ENCODE measurements at regions not wholly inside any gene's neighbourhood (a gene's known extent, or its start where the extent isn't known, plus 50 kb on each side); places are given as distances from the start of the nearest gene placed in this dataset.
"Not testable (repeated sequence)": the region's sequence is repeated elsewhere in the genome, so short reads cannot be mapped to it uniquely, and the experiment has no call there.

DNA sequence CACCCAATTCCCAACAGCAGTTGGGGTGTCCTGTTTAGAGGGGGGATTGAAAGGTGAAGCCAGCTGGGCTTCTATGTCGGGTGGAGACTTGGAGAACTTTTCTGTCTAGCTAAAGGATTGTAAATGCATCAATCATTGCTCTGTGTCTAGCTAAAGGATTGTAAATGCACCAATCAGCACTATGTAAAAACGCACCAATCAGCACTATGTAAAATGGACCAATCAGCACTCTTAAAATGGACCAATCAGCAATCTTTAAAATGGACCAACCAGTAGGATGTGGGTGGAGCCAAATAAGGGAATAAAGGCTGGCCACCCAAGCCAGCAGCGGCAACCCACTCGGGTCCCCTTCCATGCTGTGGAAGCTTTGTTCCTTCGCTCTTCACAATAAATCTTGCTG, 1518.6 kb upstream of the RAG2 start:
- DNase-seq: not testable (repeated sequence)

- DNase-seq: not testable (repeated sequence)
Observed at GRCh38 chr11:38115381-38115780, 1517.3 kb upstream of the RAG2 start.

DNA sequence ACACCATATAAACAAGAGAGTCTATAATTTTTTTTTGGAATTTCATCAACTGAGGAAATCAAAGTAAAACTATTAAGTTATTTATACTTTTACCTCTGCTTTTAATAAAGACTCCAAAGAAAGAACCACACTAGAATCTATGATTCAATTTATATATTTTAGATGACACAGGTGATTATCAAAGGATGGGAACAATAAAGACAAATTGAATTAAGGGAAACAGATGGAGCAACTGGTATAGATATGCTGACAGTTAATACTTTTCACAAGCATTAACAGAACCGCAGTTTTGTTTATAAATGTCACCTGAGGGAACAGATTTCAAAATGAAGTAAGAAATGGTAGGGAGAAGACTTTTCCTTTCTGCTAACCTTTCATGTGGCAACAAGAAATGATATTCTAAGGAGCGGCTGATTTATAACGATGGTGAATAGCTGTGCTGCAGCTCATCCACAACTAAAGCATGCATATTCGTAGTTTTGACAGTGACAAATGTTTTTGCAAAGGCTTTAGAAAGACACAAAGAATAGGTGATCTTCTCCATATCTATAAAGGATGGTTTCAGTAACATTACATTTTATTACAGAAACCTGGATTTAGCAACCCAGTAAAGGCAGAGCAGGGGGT, 1502.9 kb upstream of the RAG2 start:
- no peak for DNase-seq

DNA sequence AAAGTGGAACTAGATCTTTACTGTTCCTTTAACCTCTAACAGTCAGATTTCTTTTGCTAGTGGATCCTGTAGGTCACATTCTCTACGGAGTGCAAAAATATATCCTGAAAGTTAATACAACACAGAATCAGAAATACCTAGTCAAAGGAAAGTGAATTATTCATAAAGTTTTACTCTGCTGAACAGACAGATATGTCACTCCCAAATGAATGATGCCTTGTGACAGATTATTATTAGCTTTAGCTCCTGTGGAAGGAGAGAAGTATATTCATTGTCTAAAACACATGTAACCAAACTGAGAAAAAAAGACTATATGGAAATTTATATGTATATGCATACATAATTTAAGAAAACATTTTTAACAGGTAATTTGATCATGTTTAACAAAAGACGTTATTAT, 1497.2 kb upstream of the RAG2 start:
- DNase-seq: no peak

DNA sequence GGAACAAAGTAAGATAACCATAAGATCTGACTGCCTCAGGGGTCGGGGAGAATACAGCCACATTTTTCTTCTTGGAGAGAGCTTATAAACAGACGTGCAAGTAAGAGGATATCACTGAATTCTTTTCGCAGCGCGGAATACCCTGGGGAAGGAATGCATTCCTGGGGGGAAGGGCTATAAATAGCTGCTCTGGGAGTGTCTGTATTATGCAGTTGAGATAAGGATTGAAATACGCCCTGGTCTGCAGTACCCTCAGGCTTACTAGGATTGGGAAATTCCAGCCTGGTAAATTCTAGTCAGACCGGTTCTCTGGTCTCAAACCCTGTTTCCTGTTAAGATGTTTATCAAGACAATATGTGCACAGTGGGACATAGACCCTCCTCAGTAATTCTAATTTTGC, 1491.7 kb upstream of the RAG2 start:
- no peak for DNase-seq

GRCh38 chr11:38060920-38061319, 1462.9 kb upstream of the RAG2 start:
- no peak for DNase-seq

DNA sequence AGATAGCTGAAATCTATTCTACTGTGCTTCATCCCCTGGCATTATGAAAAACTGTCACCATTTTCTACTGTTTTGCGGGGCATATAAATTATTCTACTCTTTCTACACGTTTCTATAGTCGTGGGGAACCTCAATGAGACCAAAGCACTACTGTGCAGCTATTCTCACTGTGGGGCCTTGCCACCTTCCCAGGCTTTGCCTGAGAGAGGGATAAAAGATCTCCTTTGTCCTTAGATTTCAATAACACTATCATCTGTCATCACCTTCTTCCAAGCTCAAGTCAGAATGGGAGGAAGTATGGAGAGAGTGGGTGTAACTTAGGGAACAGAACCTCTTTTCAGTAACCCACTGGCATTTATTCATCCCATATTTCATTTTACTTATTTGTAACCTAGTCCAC, 1462.1 kb upstream of the RAG2 start:
- DNase-seq: no peak

- DNase-seq: no peak
Observed at GRCh38 chr11:38046571-38047135, 1448.6 kb upstream of the RAG2 start.

DNA sequence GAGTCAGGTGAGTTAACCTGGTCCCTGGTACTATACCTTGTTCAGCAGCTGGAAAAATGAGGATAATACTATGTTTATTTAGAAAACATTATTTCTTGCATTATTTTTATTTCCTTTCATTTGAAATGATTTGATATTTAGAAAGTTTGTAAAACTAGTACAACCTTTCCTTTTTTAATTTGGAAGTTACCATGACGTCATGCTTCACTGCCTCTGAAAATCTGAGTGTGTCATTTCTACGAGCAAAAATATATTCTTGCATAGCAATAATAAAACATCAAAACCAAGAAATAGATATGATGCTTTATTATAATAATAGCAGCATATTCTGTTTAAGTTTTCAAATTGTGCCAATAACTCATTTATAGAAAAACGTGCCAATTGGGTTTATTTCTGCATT, 1445.0 kb upstream of the RAG2 start:
- no peak for DNase-seq

DNA sequence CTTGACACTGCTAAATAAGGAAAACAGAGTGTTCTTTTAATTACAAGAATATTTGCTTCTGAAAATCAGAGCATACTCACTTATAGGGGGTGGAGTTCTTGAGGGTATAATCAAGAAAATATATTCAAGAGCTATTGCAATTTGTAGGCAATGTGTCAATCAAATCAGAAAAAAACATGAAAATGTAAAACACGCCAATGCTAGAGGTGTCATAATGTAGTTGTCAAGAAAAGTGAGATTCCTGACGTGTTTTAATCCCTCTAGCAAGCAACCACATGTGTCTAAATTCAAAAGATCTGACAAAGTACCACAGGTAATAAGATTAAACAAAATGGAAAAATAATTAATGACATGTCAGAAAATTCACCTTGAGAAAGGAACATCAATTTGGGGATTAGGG, 1440.7 kb upstream of the RAG2 start:
- no peak for DNase-seq

DNA sequence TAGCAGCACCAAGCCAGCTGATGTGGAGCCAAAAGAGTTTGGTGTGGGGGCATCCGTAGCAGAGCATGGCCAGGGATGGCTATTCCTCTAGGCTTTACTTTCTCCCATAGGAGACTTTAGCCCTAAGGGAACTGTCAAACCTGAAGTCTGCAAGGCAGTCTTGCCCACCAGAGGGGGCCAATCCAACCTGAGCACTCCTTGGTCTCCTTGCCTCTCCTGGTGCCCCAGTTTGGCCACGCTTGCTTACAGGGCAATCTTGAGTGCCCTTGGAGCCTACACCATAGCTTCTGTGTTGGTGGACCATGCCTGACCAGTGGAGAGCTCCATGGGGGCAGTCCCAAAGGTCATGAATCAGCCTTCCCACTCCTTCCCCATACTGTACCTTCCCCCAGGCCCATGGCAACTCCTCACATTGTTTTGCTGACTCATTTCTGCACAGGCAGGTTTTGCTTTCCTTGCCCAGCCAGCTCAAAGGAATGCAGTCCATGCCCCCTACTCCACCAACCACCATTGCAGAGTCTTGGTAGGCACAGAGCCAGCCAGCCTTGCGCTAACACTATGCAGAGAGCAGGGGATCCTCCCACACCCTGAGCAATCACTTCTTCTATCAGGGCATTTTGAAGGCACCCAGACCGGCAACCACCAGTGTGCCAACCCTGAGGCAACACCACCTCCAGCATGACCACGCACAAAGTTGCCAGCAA, 1421.2 kb upstream of the RAG2 start:
- DNase-seq: no peak

- DNase-seq: no peak
Observed at GRCh38 chr11:38014405-38014804, 1416.4 kb upstream of the RAG2 start.

DNA sequence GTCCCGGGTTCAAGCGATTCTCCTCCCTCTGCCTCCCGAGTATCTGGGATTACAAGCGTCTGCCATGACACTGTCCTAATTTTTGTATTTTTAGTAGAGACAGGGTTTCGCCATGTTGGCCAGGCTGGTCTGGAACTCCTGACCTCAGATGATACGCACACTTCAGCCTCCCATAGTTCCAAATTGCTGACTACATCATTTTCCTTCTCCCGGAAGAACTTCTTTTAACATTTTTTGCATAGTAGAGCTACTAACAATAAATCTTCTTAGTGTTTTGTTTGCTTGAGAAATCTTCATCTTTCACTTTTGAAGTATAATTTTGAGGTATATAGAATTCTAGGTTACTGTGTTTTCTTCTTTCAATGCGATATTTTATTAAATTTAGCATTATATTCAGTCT, 1415.1 kb upstream of the RAG2 start:
- DNase-seq: no peak

- DNase-seq: no peak
Observed at GRCh38 chr11:38011496-38011895, 1413.5 kb upstream of the RAG2 start.

DNA sequence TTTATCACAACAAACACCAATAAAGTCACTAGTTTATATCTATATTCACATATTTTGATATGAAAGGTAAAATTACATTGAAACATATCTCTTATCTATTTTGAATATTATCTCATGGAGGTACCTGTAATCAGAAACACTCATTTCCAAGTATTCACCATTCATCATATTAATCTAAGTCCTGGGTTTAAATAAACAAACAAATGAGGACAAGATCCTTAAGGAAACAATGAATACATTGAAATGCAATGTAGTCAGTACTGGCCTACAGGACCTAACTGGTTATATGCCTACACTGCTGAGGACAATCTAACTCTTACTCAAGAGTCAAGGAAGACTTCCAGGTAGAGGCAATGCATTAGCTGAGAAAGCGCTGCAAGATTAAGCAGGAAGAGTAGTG, 1411.9 kb upstream of the RAG2 start:
- DNase-seq: no peak

- no peak for DNase-seq
Observed at GRCh38 chr11:38006466-38006865, 1408.4 kb upstream of the RAG2 start.

GRCh38 chr11:38005597-38005996, 1407.6 kb upstream of the RAG2 start:
- DNase-seq: no peak

DNA sequence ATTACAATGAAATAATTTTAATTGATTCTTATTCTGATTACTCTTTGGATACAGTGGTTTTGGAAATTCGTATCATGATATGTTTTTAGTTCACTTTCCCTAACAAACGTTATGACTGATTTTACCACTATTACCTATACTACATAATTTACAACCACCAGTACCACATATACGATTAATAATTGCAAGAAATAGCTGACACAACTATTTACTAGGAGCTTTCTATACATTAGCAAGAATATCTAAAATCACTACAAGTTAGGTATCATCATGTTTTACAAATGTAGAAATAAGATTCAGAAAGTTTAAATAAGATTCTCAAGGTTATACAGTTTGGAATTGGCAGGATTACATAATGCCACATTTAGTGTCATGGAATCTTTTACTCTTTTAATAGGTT, 1401.1 kb upstream of the RAG2 start:
- no peak for DNase-seq

DNA sequence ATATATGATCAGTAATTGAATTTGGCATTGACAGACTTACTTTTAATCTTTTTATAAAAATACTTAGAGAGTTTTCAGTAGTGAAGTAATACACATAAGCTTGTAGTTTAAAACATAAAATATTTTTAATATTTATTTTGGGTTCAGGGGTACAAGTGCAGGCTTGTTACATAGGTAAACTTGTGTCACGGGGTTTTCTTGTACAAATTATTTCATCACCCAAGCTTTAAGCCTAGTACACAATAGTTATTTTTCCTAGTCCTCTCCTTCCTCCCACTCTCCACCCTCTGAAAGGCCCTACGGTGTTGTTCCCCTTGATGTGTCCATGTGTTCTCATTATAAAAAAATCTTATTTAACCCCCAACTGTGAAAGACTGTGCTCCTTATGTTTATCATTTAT, 1397.8 kb upstream of the RAG2 start:
- DNase-seq: no peak

- DNase-seq: no peak
Observed at GRCh38 chr11:37988031-37988430, 1390.0 kb upstream of the RAG2 start.

DNA sequence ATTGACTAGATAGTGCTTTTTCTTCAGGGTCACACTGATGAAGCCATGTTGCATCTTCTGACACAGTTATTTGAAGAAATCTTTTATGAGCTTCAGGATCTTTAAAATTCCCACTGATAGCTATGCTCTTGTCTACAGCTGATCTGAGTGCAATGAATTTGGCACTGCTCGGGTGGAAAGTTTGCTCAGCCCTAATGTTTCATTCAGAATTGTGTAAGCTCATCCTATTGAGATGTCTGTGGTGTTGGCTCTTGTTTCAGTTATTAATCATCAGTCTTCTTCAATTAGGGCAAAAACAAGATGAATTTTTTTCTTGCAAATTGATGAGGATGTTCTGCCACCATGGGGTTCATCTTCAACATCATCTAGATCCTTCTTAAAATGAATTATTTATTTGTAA, 1387.0 kb upstream of the RAG2 start:
- no peak for DNase-seq

DNA sequence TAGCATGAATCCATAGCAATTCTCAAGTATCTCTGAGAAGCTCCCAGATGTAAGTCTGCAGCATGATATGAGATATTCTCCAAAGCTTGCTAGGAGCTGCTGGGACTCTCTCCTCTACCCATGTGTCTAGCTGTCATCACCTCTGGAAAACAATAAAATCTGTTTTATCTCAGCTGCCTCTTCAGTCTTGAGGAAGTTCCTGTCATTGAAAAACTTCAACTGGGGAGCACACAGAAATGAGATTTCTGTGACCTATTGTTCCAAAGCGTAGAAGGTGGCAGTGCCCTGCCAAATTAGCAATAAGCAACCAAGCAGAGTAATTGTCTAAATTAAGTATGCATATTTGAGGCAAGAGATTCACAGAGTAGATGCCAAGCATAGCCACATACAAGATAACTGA, 1380.6 kb upstream of the RAG2 start:
- DNase-seq: no peak

- DNase-seq: no peak
Observed at GRCh38 chr11:37973941-37974340, 1375.9 kb upstream of the RAG2 start.

DNA sequence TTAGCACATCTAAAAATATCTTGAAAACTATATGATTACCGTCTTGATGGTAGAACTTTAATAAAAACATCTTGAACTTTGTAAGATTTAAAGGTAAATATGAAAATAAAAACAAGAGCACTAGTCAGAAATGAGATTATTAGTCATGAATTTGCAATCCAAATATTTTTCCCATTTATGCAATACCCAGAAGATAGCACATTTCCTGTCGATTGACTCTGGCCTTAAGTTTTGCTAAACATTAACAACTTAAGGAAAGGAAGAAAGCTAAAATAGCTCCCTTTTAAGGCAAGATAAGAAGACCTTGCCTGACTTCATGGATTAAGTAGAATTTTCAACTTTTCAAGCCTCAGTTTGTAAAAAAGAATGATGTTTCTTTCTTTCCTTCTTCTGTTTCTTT, 1374.7 kb upstream of the RAG2 start:
- no peak for DNase-seq

DNA sequence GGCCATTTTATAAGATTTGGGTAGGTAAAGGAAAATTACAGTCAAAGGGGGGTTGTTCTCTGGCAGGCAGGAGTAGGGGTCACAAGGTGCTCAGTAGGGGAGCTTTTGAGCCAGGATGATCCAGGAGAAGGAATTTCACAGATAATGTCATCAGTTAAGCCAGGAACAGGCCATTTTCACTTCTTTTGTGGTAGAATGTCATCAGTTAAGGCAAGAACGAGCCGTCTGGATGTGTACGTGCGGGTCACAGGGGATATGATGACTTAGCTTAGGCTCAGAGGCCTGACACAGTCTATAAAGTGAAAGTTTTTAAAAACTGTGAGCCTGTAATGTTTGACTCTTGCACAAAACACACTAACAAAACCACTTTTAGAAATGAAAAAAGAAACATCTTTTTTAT, 1371.3 kb upstream of the RAG2 start:
- DNase-seq: not testable (repeated sequence)
